Activated CD4-positive, alpha-beta T cell treated with anti-CD3 and anti-CD28 coated beads, Interleukin-10, Interleukin-2, amounts not matched to agents 100 ng/mL and 50 ng/mL, durations not matched to agents 16 hours and 8 hours (primary cell): ENCODE measurements at regions not wholly inside any gene's neighbourhood (a gene's known extent, or its start where the extent isn't known, plus 50 kb on each side); places are given as distances from the start of the nearest gene placed in this dataset.
"Not testable (repeated sequence)": the region's sequence is repeated elsewhere in the genome, so short reads cannot be mapped to it uniquely, and the experiment has no call there.

Experiments
- DNase-seq: peaks from one replicate; pipeline ENCODE4 v3.0.0-alpha.2; 2020

DNA sequence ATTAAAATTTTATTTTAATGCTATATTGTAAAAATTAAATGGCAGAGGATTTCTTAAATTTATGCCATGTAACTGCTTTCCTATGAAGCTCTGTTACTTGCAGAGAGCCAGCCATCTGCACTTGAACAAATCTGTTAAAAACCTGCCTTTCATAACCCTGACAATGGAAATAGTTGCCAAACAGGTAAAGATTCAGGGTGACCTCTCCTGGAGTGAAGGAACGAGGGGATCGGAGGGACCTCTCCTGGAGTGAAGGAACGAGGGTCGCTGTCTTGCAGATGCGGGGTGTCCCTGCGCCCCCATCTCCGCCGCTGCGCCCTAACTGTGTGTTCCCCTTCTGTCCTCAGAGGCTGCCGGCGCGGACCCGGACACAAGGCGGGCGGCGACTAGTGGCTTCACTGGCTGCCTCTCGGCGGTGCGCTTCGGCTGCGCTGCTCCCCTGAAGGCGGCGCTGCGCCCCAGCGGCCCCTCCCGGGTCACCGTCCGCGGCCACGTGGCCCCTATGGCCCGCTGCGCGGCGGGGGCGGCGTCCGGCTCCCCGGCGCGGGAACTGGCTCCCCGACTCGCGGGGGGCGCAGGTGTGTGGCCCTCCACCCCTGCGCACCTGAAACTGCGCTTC, 295.9 kb upstream of the SPATA31A3 start:
- not testable (repeated sequence) for DNase-seq

- DNase-seq = not testable (repeated sequence)
Observed at GRCh38 chr9:67284299-67284698, 291.9 kb upstream of the SPATA31A3 start.

DNA sequence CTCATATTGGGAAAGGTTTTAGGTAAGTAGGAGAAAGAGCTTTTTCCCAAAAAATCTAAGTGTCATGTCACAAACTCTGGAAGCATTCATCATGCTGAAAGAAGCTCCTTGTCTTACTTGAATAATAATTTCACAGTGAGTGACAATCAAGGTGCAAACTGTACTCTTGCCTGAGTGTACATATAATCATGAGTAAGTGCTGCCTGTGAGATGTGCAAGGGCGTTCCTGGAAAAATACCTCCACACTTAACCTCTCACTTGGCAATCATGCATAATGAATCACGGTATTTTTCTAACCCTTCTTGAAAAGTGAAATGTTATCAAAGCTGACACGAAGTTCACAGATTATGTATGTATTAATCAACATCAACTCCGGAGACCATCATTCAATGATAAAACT, 289.2 kb upstream of the SPATA31A3 start:
- DNase-seq = not testable (repeated sequence)

DNA sequence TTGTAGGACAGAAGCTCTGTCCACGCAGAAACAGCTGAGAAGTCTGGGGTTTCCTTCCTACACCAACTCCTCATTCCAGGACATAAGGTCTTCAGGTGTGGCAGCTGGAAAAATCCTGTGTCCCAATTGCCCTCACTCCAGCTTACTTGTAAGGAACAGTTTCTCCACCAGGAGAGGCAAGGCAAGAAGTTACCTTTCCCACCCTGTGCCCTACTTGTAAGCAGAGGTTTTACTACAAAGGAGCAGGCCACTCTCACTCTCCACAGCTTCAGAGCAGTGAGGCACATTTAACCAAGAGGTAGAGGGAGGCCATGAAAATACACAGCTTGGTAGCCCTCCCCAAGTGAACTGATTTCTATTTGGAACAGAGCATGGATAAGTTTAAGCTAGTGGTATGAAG, 277.3 kb upstream of the SPATA31A3 start:
- not testable (repeated sequence) for DNase-seq

DNA sequence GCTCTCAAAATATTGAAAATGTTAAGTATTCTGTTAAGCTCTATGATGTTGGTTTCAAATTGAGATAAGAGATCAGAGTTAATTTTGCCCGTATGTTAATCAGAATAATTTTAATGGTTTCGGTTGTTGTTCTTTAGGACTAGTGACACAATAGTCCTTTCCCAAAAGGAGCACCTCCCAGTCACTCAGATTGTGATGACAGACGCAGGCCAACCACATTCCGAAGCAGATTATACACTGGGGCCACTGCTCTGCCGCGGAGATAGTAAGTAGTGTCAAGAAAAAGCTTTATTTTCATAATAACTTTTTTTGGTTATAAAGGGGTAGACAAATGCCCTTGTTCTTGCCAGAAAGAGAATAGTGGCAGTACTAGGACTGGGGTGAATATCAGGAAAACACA, 265.5 kb upstream of the SPATA31A3 start:
- DNase-seq = not testable (repeated sequence)

GRCh38 chr9:67248967-67249366, 256.6 kb upstream of the SPATA31A3 start:
- not testable (repeated sequence) for DNase-seq

DNA sequence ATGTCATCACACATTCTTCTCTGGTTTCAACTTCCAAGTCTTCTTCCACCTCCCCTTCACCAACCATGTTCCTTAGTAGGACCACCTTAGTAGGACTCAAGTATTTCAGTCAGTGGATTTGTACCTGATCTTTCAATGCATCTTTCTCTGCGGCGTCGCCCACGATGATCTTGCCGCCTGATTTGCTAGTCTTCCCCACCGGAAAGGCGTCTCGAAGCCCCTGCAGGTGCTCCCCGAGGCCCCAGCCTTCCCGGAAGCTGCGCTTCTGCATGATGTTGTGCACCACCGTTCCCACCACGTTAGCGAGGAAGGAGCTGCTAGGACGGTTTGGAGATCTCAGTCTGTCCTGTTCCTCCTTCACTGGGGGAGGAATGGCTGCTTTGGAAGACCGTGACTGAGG, 219.7 kb upstream of the SPATA31A3 start:
- not testable (repeated sequence) for DNase-seq

DNA sequence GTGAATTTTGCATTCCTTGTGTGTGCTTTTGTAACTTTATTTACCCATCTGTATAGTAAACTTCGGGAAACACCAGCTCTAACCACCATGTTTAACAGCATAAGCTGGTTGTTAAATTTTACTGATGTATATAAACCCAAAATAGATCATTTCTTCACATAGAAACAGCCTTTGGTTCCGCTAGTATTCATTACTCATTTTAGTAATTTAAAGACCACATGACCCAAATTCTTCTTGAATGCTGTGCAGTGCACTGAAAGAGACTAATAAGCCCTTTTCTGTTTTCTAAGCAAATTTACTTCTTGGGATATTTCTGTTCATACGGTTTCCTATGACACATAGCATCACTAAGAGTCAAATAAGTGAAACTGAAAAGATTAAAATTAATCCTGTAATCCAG, 218.5 kb upstream of the SPATA31A3 start:
- DNase-seq = not testable (repeated sequence)

GRCh38 chr9:67208831-67209437, 216.6 kb upstream of the SPATA31A3 start:
- not testable (repeated sequence) for DNase-seq

DNA sequence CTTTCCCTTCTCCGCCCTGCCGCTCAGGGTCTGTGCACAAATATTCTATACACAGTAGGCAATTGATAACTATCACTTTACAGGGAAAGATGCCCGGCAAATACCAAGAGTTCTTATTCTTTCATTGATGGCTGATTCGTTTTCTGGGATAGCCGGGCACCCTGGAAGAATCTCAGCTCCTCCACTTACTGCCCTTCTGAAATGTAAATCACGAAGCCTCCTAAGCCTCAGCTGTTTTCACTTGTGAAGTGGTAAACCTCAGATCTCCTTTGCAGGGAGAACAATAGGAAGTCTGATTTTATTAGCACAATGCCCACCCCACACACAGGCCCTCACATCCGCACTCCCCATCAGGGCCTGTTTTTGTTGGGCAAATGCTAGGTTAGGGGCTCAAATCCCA, 203.8 kb upstream of the SPATA31A3 start:
- DNase-seq = not testable (repeated sequence)

GRCh38 chr9:67195357-67195756, 203.0 kb upstream of the SPATA31A3 start:
- not testable (repeated sequence) for DNase-seq

- not testable (repeated sequence) for DNase-seq
Observed at GRCh38 chr9:67179185-67179584, 186.8 kb upstream of the SPATA31A3 start.

DNA sequence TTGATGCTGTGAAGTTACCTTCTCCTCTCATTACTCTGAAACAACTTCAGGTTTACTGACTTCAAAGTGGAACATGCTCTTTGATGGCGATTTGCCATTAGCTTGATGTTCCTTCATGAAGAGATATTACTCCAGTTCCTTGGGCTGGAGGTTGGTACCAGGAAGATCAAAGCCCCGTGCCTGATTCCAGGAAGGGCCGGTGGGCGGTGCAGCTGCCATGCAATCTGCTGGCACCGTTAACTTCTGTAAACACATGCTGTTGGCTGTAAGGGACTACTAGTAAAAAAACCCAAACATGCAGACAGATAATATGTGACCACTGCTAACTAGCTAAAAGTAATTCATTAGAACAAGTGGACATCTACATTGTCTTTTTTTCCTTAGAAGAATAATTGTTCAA, 182.8 kb upstream of the SPATA31A3 start:
- not testable (repeated sequence) for DNase-seq

DNA sequence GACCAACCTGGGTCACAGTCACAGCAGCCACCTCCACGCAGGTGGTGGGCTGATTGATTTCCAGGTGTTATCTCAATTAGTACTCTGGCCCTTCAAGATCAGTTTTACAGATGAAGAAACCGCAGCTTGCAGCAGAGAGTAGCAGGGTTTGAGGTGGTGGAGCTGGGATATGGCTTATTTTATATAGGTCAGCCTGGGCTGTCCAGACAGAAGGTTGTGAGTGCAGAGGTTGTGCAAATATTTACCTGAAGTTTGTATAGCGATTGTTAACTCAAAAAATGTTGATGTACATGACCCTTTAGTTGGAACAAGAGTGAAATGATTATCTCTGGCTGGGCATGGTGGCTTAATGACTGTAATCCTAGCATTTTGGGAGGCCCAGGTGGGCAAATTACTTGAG, 179.4 kb upstream of the SPATA31A3 start:
- DNase-seq = not testable (repeated sequence)

DNA sequence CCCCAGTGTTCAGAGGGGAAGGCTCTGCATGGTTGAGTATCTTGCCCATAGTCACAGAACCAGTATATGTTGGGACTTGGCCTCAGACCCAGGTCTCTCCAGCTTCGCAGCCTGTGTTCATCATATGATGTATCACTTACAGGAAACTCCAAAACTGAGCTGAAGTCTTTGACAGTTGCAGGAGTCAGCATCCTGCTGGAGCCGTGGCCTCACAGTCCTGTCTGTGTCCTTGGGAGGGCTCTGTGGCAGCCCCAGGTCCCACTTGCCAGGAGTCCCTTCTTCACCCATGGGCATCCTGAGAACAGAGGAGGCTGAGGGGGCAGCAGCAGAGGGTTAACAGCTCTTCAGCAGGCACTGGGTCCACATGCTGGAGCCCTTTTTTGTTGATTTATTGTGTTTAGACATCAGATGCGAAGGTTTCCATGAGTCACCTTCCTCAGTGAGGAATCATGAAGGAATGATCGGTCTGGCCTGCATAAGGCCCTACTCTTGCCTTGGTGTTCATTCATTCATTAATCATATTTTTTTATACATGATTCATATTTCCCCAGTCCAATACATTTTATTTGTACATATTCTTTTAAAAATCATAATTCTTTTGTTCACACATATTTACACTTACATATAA, 176.3 kb upstream of the SPATA31A3 start:
- not testable (repeated sequence) for DNase-seq

DNA sequence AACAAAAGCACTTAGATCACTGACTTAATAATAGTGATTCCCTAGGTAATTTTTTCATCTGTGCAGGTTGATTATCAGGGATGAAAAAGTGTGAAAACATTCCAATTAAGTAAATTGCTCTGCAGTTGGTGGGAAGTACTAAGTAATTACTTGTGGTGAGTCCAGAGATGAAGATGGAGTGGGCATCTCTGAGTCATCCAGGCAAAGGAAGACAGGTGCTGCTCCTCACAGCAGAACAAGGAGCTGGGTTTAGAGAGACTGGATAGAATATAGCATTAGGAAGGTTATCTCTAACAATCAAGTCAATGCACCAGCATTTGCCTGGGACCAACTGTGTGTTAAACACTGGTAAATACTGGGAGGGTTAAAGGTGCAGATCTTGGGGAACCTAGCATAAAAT, 174.0 kb upstream of the SPATA31A3 start:
- not testable (repeated sequence) for DNase-seq

- not testable (repeated sequence) for DNase-seq
Observed at GRCh38 chr9:67162827-67163226, 170.5 kb upstream of the SPATA31A3 start.

GRCh38 chr9:67155218-67155617, 162.9 kb upstream of the SPATA31A3 start:
- not testable (repeated sequence) for DNase-seq

DNA sequence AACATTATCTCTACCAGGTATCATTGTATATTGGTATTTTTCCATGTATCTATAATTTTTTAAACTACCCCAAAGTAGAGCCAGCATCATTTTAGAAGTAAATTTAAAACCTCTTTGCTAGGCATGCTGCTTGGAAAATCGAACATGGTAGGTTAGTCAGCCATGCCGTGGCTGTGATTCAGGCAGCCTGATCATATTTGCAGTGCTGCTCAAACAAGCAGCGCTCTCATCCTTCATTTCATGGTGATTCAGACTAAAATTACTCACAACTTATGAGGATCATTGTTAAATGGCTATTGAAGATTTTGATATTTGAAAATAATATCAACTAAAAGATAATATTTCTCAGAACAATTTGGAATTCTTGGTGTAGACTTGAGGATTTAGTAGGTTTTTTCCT, 161.2 kb upstream of the SPATA31A3 start:
- not testable (repeated sequence) for DNase-seq

GRCh38 chr9:67142392-67143107, 150.2 kb upstream of the SPATA31A3 start:
- not testable (repeated sequence) for DNase-seq

- DNase-seq = not testable (repeated sequence)
Observed at GRCh38 chr9:67136376-67136775, 144.0 kb upstream of the SPATA31A3 start.

GRCh38 chr9:67133124-67133523, 140.8 kb upstream of the SPATA31A3 start:
- DNase-seq = not testable (repeated sequence)

DNA sequence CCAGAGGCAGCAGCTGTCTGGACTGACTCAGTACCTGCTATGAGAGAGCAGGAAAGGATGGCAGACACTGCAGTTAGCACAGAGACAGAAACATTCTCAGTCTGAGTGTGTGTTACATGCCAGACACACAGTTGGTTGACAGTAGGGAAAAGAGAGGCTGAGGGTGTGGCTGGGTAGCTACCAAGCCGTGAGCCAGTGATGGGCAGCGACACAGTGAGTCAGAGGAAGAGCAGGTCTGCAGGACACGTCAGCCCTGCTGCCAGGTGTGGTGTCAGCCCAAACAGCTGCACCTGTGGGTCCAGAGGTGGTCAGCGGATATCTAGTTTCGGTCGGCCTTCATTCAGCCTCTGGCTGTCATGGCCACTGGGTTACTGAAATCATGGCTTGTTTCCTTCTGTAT, 124.4 kb upstream of the SPATA31A3 start:
- not testable (repeated sequence) for DNase-seq
